Chondrocyte (in vitro differentiated cells): ENCODE measurements at regions not wholly inside any gene's neighbourhood (a gene's known extent, or its start where the extent isn't known, plus 50 kb on each side); places are given as distances from the start of the nearest gene placed in this dataset.

Source experiments
- DNase-seq: peaks from one replicate; pipeline ENCODE4 v3.0.0; 2021; ENCODE audit warnings: mixed read lengths, low spot score
- H3K27ac Mint-ChIP-seq: one replicate; pipeline ENCODE4 v1.8.0; 2021; ENCODE audit warnings: mild to moderate bottlenecking, moderate library complexity, mixed read lengths; ENCODE audit not compliant: unreplicated experiment
- H3K27me3 Mint-ChIP-seq: 2 replicates; pipeline ENCODE4 v1.8.0; 2021; ENCODE audit warnings: low read depth, mixed read lengths
- H3K36me3 Mint-ChIP-seq: 2 replicates; pipeline ENCODE4 v1.8.0; 2021; ENCODE audit warnings: low read depth, mixed read lengths
- H3K4me1 Mint-ChIP-seq: 2 replicates; pipeline ENCODE4 v1.8.0; 2021; ENCODE audit warnings: low read depth, mild to moderate bottlenecking, mixed read lengths
- H3K4me3 Mint-ChIP-seq: one replicate; pipeline ENCODE4 v1.8.0; 2021; ENCODE audit warnings: mild to moderate bottlenecking, moderate library complexity, mixed read lengths; ENCODE audit not compliant: unreplicated experiment
- H3K9me3 Mint-ChIP-seq: 2 replicates; pipeline ENCODE4 v1.8.0; 2021; ENCODE audit warnings: low read depth, mixed read lengths
- TF ChIP-seq, protein P1 (sequence below): fragments of 200-600 bp; sonication (generic); IDR thresholded peaks from 2 replicates; pipeline ENCODE4 v1.5.0; 2021; ENCODE audit warnings: antibody characterized with exemption, mild to moderate bottlenecking, moderate library complexity

- peaks cover 10% of the 10 kb centered on the region for H3K4me1 Mint-ChIP-seq
- H3K36me3 Mint-ChIP-seq, result no peaks in the 10 kb centered on the region
- TF ChIP-seq, protein P1, sequence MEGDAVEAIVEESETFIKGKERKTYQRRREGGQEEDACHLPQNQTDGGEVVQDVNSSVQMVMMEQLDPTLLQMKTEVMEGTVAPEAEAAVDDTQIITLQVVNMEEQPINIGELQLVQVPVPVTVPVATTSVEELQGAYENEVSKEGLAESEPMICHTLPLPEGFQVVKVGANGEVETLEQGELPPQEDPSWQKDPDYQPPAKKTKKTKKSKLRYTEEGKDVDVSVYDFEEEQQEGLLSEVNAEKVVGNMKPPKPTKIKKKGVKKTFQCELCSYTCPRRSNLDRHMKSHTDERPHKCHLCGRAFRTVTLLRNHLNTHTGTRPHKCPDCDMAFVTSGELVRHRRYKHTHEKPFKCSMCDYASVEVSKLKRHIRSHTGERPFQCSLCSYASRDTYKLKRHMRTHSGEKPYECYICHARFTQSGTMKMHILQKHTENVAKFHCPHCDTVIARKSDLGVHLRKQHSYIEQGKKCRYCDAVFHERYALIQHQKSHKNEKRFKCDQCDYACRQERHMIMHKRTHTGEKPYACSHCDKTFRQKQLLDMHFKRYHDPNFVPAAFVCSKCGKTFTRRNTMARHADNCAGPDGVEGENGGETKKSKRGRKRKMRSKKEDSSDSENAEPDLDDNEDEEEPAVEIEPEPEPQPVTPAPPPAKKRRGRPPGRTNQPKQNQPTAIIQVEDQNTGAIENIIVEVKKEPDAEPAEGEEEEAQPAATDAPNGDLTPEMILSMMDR, result no peak
- peaks cover 7% of the 10 kb centered on the region for H3K9me3 Mint-ChIP-seq
- no peaks in the 10 kb centered on the region for H3K27me3 Mint-ChIP-seq
- no peak overlapping the region for H3K27ac Mint-ChIP-seq
- no peak overlapping the region for H3K4me3 Mint-ChIP-seq
- DNase-seq, result no peak
Measured at GRCh38 chr12:88801227-88802095, 221.2 kb upstream of the KITLG start.

- no peak for DNase-seq
- Mint-ChIP-seq H3K4me1 (no peaks in the 10 kb centered on the region), H3K36me3 (no peaks in the 10 kb centered on the region), H3K27ac (no peak overlapping the region), H3K4me3 (no peak overlapping the region), H3K9me3 (peaks cover 25% of the 10 kb centered on the region), H3K27me3 (no peaks in the 10 kb centered on the region)
- TF ChIP-seq, protein P1, result no peak
Measured at GRCh38 chr12:88793096-88793495, 212.8 kb upstream of the KITLG start.

DNA sequence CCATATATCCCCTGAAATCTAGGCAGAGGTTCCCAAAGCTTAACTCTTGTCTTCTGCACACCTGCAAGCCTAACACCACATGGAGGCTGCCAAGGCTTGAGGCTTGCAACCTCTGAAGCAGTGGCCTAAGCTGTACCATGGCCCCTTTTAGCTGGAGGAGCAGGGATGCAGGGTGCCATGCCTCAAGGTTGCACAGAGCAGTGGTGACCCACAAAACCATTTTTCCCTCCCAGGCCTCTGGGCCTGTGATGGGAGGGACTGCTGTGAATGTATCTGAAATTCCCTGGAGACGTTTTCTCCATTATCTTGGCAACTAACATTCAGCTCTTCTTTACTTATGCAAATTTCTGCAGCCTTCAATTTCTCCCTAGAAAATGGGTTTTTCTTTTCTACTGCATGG lies 210.0 kb upstream of the KITLG start:
- H3K36me3 Mint-ChIP-seq, result no peaks in the 10 kb centered on the region
- H3K27ac Mint-ChIP-seq, result no peak overlapping the region
- TF ChIP-seq, protein P1, result no peak
- no peaks in the 10 kb centered on the region for H3K27me3 Mint-ChIP-seq
- DNase-seq, result no peak
- H3K4me1 Mint-ChIP-seq, result no peaks in the 10 kb centered on the region
- H3K4me3 Mint-ChIP-seq, result no peak overlapping the region
- peaks cover 27% of the 10 kb centered on the region for H3K9me3 Mint-ChIP-seq

DNA sequence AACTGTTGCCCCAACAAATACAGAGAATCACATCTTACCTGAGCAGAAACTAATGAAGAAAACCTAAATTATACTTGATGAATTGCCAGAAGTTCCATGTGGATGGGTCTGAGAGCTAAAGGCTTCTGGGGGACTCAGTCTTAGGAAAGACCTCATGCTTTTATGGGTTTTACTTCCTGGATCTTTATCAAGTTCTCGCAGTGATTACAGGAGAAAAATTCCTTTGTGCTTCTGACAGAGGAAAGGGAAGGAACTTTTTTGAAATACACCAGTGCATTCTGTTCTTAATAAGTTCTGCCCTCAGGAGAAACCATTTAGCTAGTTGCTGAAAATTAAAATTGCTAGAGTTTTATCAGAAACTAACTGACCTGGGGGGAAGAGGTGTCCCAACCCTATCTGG lies 203.9 kb upstream of the KITLG start:
- Mint-ChIP-seq H3K27ac (no peak overlapping the region), H3K27me3 (no peaks in the 10 kb centered on the region), H3K9me3 (peaks cover 8% of the 10 kb centered on the region), H3K4me1 (no peaks in the 10 kb centered on the region), H3K36me3 (no peaks in the 10 kb centered on the region), H3K4me3 (no peak overlapping the region)
- no peak for DNase-seq
- TF ChIP-seq, protein P1, result no peak

GRCh38 chr12:88782351-88782750 lies 202.1 kb upstream of the KITLG start:
- TF ChIP-seq, protein P1, result no peak
- H3K36me3 Mint-ChIP-seq, result no peaks in the 10 kb centered on the region
- peaks cover 3% of the 10 kb centered on the region for H3K9me3 Mint-ChIP-seq
- H3K4me3 Mint-ChIP-seq, result no peak overlapping the region
- no peaks in the 10 kb centered on the region for H3K4me1 Mint-ChIP-seq
- DNase-seq, result no peak
- no peak overlapping the region for H3K27ac Mint-ChIP-seq
- H3K27me3 Mint-ChIP-seq, result no peaks in the 10 kb centered on the region
